ENCODE measurements at regions not wholly inside any gene's neighbourhood (a gene's known extent, or its start where the extent isn't known, plus 50 kb on each side); places are given as distances from the start of the nearest gene placed in this dataset.

GRCh38 chr6:109296971-109297372 lies 85.3 kb downstream of the CD164 start:
- Histone ChIP-seq H3K4me3 (no peak overlapping the region), H3K27me3 (no peaks in the 10 kb centered on the region), H3K36me3 (no peaks in the 10 kb centered on the region), H3K27ac (peak overlapping the region in 1 of 4 donors; percentile 4), H3K4me1 (peaks cover 7 to 38% (median 37%) of the 10 kb centered on the region in 3 donors), H3K9me3 (no peaks in the 10 kb centered on the region)
- FAIRE-seq (no peak), DNase-seq (no peak), ATAC-seq (no peak)
- TF ChIP-seq CTCF (IDR thresholded peaks at IDR 0.05) = no peak
- intact Hi-C loops (cut with DNase I) = loop anchor here in 1 of 3 donors (10.0 kb wide), 1 partner anchor 92 kb away; no protein-coding TSS in a partner anchor
- WGBS, 2 donors = 77 to 80% methylated on average over 7 of the region's 7 CpGs

- no peaks in the 10 kb centered on the region for H3K36me3 ChIP-seq
- WGBS, 2 donors = 61 to 67% methylated on average over 3 of the region's 3 CpGs
- FAIRE-seq (no peak), ATAC-seq (peak; percentile 28 to 82 (median 75)), DNase-seq (no peak)
- no peaks in the 10 kb centered on the region for H3K27me3 ChIP-seq
- peaks cover 7 to 38% (median 37%) of the 10 kb centered on the region in 3 donors for H3K4me1 ChIP-seq
- H3K4me3 ChIP-seq = no peak overlapping the region
- intact Hi-C loops (cut with DNase I) = loop anchor here in 1 of 3 donors (10.0 kb wide), 1 partner anchor 92 kb away; no protein-coding TSS in a partner anchor
- TF ChIP-seq CTCF (IDR thresholded peaks at IDR 0.05) = no peak
- H3K27ac ChIP-seq = peak overlapping the region in 2 of 4 donors; percentile 4 to 7
- H3K9me3 ChIP-seq = no peaks in the 10 kb centered on the region
Measured at GRCh38 chr6:109296452-109296851, 85.8 kb downstream of the CD164 start.

- 43 to 50% methylated on average over 3 of the region's 3 CpGs for WGBS, 2 donors
- Histone ChIP-seq H3K36me3 (no peaks in the 10 kb centered on the region), H3K4me3 (no peak overlapping the region), H3K9me3 (no peaks in the 10 kb centered on the region), H3K4me1 (peaks cover 7 to 35% (median 32%) of the 10 kb centered on the region in 3 donors), H3K27me3 (no peaks in the 10 kb centered on the region), H3K27ac (peak overlapping the region in 2 of 4 donors; percentile 7 to 33)
- ATAC-seq (peak in 1 of 4 donors; percentile 6), DNase-seq (no peak), FAIRE-seq (no peak)
- TF ChIP-seq CTCF (IDR thresholded peaks at IDR 0.05) = no peak
- intact Hi-C loops (cut with DNase I) = loop anchor here in 1 of 3 donors (10.0 kb wide), 1 partner anchor 91 kb away; no protein-coding TSS in a partner anchor
Measured at GRCh38 chr6:109295774-109296156, 86.5 kb downstream of the CD164 start.

GRCh38 chr6:109295109-109295773 lies 87.0 kb downstream of the CD164 start:
- 19 to 20% methylated on average over 5 of the region's 5 CpGs for WGBS, 2 donors
- TF ChIP-seq CTCF (IDR thresholded peaks at IDR 0.05) = no peak
- FAIRE-seq (no peak), DNase-seq (peak in 1 of 6 donors; percentile 22), ATAC-seq (peak in 2 of 4 donors; percentile 31 to 40)
- Histone ChIP-seq H3K4me3 (no peak overlapping the region), H3K27ac (peak overlapping the region in 2 of 4 donors; percentile 7 to 33), H3K27me3 (no peaks in the 10 kb centered on the region), H3K9me3 (no peaks in the 10 kb centered on the region), H3K4me1 (peaks cover 7 to 30% (median 29%) of the 10 kb centered on the region in 3 donors), H3K36me3 (no peaks in the 10 kb centered on the region)
- intact Hi-C loops (cut with DNase I) = loop anchor here in 1 of 3 donors (10.0 kb wide), 1 partner anchor 90 kb away; no protein-coding TSS in a partner anchor
